ENCODE measurements at regions not wholly inside any gene's neighbourhood (a gene's known extent, or its start where the extent isn't known, plus 50 kb on each side); places are given as distances from the start of the nearest gene placed in this dataset.

GRCh38 chr7:18081617-18082016, 54.0 kb upstream of the PRPS1L1 start:
- Histone ChIP-seq H3K9me3 (ENCODE audit: control insufficient read depth, insufficient read depth, low read depth, low read length) (no peaks in the 10 kb centered on the region), H3K4me1 (ENCODE audit: control insufficient read depth, insufficient read depth, low read length) (peaks cover 4% of the 10 kb centered on the region), H3K4me3 (ENCODE audit: low read depth, low read length) (no peak overlapping the region), H3K27ac (ENCODE audit: extremely low read depth, low read depth, low read length) (no peak overlapping the region), H3K36me3 (ENCODE audit: control insufficient read depth in 2 of 2, insufficient read depth in 1 of 2, low read length in 2 of 2) (no peaks in the 10 kb centered on the region)
- ChIA-PET CTCF (interaction anchor here (0.5 kb wide), 1 partner anchor 17 kb away, joined by 3 read pairs; no protein-coding TSS in a partner anchor), POLR2A (no interaction called here)
- peak; percentile 84 for TF ChIP-seq SETDB1 (IDR thresholded peaks at IDR 0.05; ENCODE audit: insufficient read length, low read length)
- no peak for TF ChIP-seq ZFHX2 (tag by site-specific recombination; conservative IDR thresholded peaks at IDR 0.05)

GRCh38 chr7:18082169-18082568, 54.5 kb upstream of the PRPS1L1 start:
- H3K4me3 ChIP-seq (ENCODE audit: low read depth, low read length): no peak overlapping the region
- peaks cover 4% of the 10 kb centered on the region for H3K4me1 ChIP-seq (ENCODE audit: control insufficient read depth, insufficient read depth, low read length)
- H3K27ac ChIP-seq (ENCODE audit: extremely low read depth, low read depth, low read length): no peak overlapping the region
- TF ChIP-seq ZNF704 (tag by site-specific recombination; IDR thresholded peaks at IDR 0.05) (no peak), YY1 (tag by site-specific recombination; IDR thresholded peaks at IDR 0.05) (no peak), SCRT2 (tag by site-specific recombination; IDR thresholded peaks at IDR 0.05) (no peak), ZNF341 (tag by site-specific recombination; IDR thresholded peaks at IDR 0.05; ENCODE audit: low read depth) (no peak), INSM2 (tag by site-specific recombination; IDR thresholded peaks at IDR 0.05) (no peak), ZNF549 (tag by site-specific recombination; IDR thresholded peaks at IDR 0.05) (no peak), ZNF114 (tag by site-specific recombination; IDR thresholded peaks at IDR 0.05) (no peak), ZXDB (tag by site-specific recombination; IDR thresholded peaks at IDR 0.05) (no peak)
- H3K36me3 ChIP-seq (ENCODE audit: control insufficient read depth in 2 of 2, insufficient read depth in 1 of 2, low read length in 2 of 2): no peaks in the 10 kb centered on the region
- POLR2A ChIA-PET: no interaction called here
- CTCF ChIA-PET: interaction anchor here (0.5 kb wide), 1 partner anchor 17 kb away, joined by 3 read pairs; no protein-coding TSS in a partner anchor
- no peaks in the 10 kb centered on the region for H3K9me3 ChIP-seq (ENCODE audit: control insufficient read depth, insufficient read depth, low read depth, low read length)

- no peaks in the 10 kb centered on the region for H3K9me3 ChIP-seq (ENCODE audit: control insufficient read depth, insufficient read depth, low read depth, low read length)
- H3K4me3 ChIP-seq (ENCODE audit: low read depth, low read length): peak overlapping the region; percentile 66
- no peaks in the 10 kb centered on the region for H3K36me3 ChIP-seq (ENCODE audit: control insufficient read depth in 2 of 2, insufficient read depth in 1 of 2, low read length in 2 of 2)
- ChIA-PET POLR2A (no interaction called here), CTCF (interaction anchor here (0.7 to 1.3 kb wide), 3 partner anchors 8 to 111 kb away, joined by 3 to 5 read pairs (median 3); no protein-coding TSS in a partner anchor)
- H3K27ac ChIP-seq (ENCODE audit: extremely low read depth, low read depth, low read length): peak overlapping the region; percentile 66; the same call in 1 of the 2 replicates
- peaks cover 4% of the 10 kb centered on the region for H3K4me1 ChIP-seq (ENCODE audit: control insufficient read depth, insufficient read depth, low read length)
- TF ChIP-seq GLIS1 (tag by site-specific recombination; IDR thresholded peaks at IDR 0.05) (peak; percentile 58), PATZ1 (tag by site-specific recombination; IDR thresholded peaks at IDR 0.05) (peak; percentile 76), ZBTB6 (tag by site-specific recombination; IDR thresholded peaks at IDR 0.05) (peak; percentile 63; the same call in 1 of the 2 replicates), ZNF148 (tag by site-specific recombination; IDR thresholded peaks at IDR 0.05; ENCODE audit: borderline replicate concordance) (no peak), ZNF155 (tag by site-specific recombination; IDR thresholded peaks at IDR 0.05) (no peak), ZNF335 (tag by site-specific recombination; conservative IDR thresholded peaks at IDR 0.05) (peak; percentile 32), ZNF2 (tag by site-specific recombination; IDR thresholded peaks at IDR 0.05) (no peak), ZNF561 (tag by site-specific recombination; IDR thresholded peaks at IDR 0.05; ENCODE audit: borderline replicate concordance) (0 out of 2 replicates have a peak, but pooled peaks have one; percentile 49), SP3 (tag by site-specific recombination; IDR thresholded peaks at IDR 0.05) (0 out of 2 replicates have a peak, but pooled peaks have one; percentile 23), ZNF596 (tag by site-specific recombination; IDR thresholded peaks at IDR 0.05) (no peak), ZBTB8A (tag by site-specific recombination; IDR thresholded peaks at IDR 0.05) (peak; percentile 30; the same call in 1 of the 2 replicates), ZNF555 (tag by site-specific recombination; conservative IDR thresholded peaks at IDR 0.05) (no peak)
These were observed 58.7 kb upstream of the PRPS1L1 start for GRCh38 chr7:18086165-18087025.
